ENCODE measurements at regions not wholly inside any gene's neighbourhood (a gene's known extent, or its start where the extent isn't known, plus 50 kb on each side); places are given as distances from the start of the nearest gene placed in this dataset.
"Not testable (repeated sequence)": the region's sequence is repeated elsewhere in the genome, so short reads cannot be mapped to it uniquely, and the experiment has no call there.

DNA sequence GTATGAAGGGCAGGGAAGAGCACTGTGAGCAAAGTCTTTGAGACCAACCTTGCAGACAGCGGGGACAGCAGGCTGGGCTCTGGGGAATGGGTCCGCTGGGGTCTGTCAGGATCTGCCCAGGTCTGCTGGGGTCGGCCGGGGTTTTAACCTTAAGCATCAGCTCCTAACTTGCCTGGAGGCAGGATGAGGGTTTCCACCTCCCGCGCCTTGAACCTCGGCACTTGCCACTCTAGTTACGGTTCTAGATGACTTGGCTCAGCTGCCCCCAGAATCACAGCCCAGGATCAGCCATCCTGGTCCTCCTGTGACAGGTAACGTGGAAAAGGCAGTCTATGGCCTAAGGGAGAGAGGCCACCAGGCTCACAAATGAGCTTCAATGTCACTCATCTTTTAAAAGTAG lies 50.4 kb upstream of the CACUL1 start:
- no peak for DNase-seq (ENCODE audit: low read depth)

DNA sequence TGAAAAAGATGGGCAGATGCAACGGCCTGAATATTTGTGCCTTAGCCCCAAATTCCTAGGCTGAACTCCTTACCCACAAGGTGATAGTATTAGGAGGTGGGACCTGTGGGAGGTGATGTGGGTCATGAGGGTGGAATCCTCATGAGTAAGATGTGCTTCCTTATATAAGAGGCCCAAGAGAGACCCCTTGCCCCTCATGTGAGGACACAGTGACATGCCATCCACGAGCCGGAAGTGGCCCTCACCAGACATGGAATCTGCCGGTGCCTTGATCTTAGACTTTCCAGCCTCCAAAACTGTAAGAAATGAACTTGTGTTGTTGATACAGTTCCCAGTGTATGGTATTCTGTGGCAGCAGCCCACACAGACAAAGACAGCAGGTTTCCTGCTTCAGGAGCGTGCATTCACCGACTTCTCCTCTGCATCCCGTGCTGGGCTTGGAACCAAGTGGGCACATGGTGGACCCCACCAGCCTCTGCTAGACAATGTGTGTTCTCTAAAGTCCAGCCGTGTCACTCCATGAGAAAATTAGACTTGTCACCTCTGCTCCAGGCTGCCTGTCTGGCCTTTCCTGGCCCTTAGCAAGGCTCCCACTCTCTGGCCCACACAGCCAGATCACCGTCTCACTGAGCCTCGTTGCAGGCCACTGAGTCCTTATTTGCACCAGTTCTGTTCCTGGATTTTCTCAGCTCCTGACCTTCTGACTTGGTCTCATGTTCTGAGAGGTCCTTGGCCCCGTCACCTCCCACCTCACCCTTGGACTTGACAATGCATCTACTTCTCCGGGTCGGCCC lies 52.9 kb upstream of the CACUL1 start:
- DNase-seq (ENCODE audit: low read depth): no peak

DNA sequence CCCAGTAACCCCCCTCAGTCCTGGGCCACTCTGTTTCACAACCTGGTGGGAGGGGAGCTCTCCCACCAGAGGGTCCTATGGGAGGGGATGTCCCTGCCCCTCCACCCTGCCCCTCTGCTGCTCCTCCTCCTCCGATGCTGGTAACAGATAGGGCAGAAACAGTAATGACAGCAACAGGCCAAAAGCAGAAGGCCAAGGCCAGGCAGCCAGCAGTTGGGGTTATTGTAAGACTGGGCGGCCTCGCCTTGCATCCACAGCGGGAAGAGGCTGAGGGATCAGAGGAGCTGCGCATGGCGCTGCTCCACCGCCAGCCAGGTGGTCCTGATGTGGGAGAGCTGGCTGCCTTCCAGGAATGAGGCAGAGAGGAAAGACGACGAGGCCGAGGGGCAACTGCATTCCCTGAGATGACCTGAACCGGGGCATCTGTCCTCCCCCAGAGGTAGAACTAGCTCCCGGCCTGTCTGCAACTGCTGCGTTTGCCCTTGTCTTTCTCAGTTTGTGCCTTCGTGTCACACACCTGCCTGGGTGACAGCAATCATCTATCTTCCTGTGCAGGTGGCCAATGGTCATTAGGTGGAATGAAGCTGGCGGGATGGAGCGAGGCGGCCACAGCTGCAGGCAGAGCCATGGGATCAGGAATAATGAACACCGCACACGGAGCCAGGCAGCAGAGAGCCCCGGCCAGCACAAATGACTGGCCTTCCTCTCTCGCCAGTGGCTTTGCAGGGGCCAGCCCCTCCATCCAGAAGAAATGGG lies 54.0 kb upstream of the CACUL1 start:
- DNase-seq (ENCODE audit: low read depth): no peak

DNA sequence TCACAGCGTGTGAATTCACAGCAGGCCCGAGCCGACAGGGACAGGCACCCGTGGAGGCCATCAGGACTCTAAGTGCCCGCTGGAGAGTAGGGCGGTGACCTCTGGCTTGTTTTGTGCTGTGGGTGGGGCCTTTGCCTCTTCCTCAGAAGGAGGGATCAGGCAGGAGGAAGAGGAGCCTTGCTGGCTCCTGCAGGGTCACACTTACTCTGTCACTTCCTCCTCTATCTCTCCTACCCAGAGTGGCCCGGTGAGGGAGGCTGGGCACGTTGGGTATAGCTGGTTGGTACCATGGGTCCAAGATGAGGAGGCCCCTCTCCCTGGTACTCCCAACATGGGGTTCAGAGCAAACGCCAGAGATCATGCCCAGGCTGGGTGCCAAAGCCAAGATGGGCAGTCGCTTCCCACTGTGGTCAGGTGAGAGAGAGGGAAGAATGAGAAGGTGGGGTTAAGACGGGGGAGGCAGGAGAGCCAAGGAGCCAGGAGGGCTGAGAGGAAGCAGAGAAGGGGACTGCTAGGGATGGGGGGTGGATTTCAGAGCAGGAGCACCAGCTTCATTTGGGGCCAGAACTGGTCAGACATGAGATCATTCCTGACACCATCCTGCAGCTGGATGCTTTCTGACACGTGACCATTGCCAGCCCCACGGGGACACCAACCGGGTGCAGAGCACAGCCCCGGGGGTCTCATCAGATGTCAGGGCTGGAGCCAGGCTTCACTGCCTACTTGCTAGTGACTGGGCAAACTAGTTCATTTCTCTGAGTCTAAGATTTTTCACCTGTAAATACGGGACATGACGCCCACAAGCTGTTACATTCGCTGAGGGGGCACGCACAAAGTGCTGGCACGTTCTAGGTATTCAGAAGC lies 54.8 kb upstream of the CACUL1 start:
- no peak for DNase-seq (ENCODE audit: low read depth)

DNA sequence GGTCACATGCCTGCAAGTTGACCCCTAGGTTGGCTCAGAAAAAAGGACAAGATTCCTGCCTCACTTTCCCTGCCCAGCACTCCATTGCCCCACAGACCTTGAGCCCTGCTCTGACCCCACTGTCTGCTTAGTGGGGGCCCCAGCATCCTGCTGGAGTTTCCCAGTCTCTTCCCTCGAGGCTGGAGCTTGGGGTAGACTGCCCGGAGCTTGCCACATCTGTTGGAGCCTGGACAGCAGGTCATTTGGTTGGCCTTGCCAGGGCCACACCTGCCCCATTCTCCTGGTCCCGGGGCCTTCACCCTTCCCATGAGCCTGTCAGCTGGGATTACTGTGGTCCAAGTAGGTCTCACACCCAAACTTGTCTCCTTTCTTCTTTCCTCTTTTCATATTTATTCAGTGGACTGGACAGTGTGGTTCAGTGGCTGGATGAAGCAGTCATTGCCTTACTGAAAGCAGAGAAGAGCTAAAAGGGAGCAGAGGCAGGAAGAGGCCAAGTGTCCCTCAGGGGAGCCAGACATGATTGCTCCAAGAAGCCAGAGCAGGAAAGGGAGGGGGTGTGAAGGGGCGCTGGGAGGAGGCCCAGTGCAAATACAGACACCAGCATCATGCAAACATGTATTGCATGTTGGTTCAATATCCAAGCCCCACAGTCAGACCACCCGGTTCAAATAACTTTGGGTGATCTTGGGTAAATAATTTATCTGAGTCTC lies 56.2 kb upstream of the CACUL1 start:
- DNase-seq (ENCODE audit: low read depth): no peak

DNA sequence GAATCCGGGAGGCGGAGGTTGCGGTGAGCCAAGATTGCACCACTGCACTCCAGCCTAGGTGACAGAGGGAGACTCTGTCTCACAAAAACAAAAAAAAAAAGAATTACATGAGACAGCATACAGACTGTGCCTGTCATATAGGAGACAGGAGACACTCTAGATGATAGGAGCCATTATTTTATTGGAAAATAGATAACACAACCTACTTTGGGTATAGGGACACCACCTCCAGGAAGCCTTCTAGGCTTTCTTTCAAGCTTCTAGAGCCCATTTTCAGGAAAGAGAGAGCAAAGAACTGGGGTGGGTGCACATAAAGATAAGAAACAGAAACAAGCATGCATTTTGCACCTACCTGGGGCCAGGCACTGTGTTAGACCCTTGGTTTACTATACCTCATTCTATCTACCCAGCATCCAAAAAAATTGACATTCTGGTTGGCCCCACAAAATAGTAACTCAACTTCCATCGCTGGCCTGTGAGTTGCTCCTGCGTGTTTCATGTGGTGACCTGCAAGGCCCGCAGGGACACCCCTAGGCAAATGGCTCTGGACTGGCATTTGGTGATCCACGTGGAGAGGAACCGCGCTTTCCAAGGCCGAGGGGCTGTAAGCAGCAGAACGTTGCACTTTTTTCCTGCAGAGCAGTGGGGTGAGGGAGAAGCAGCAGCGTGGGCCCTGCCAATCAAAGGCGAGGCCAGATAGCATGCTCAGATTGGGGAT lies 57.1 kb upstream of the CACUL1 start:
- no peak for DNase-seq (ENCODE audit: low read depth)

DNA sequence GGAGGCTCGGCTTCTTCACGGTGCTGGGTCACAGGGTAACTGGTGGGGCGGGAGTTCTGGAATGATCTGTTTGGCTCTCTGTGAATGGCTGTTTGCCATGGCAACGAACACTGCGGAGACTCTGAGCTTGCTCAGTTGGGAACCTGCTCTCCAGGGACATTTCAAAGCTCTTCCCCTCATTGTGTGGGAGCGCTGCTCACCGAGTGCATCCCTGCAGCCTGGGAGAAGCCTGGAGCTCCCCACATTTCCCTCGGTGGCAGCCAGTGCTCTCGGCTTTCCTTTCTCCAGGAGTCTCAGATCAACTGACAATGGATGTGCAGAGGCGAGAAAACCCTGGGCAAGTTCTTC lies 57.6 kb upstream of the CACUL1 start:
- no peak for DNase-seq (ENCODE audit: low read depth)

DNA sequence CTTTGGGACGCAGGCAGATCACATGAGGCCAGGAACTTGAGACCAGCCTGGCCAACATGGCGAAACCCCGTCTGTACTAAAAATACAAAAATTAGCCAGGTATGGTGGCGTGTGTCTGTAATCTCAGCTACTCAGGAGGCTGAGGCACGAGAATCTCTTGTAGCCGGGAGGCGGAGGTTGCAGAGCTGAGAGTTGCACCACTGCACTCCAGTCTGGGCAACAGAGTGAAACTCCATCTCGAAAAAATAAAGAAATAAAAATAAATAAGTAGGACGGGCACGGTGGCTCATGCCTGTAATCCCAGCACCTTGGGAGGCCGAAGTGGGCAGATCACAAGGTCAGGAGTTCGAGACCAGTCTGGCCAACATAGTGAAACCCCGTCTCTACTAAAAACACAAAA lies 58.2 kb upstream of the CACUL1 start:
- not testable (repeated sequence) for DNase-seq (ENCODE audit: low read depth)

DNA sequence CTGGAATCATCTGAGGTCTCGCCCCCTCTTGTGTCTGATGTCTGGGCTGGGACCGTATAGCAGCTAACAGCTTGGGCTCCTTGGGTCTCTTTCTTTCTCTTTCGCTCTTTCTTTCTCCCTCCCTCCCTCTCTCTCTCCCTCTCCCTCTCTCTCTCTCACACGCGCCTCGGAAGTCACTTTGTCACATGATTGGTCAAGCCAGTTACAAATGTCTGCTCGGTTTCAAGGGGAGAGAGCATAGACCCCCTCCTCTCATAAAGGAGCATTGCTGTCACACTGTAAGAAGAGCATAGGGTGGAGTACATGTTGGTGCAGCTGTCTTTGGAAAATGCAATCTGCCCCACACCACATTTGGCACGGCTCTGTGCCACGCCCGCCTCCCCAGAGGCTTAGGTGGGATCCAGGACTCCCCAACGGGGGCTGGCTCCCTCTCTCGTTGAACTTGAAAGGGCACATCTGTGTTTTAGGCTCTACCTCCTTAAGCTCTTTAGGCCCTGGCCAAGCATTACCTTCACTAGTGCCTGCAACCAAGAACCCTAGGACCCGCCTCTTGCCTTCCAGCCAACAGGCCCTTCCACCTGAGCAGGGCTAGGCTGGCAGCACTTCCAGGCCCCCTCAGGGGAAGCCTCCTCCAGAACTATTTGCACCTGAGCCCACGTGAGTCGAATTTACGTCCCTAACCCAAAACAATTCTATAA lies 61.9 kb upstream of the CACUL1 start:
- no peak for DNase-seq (ENCODE audit: low read depth)

DNA sequence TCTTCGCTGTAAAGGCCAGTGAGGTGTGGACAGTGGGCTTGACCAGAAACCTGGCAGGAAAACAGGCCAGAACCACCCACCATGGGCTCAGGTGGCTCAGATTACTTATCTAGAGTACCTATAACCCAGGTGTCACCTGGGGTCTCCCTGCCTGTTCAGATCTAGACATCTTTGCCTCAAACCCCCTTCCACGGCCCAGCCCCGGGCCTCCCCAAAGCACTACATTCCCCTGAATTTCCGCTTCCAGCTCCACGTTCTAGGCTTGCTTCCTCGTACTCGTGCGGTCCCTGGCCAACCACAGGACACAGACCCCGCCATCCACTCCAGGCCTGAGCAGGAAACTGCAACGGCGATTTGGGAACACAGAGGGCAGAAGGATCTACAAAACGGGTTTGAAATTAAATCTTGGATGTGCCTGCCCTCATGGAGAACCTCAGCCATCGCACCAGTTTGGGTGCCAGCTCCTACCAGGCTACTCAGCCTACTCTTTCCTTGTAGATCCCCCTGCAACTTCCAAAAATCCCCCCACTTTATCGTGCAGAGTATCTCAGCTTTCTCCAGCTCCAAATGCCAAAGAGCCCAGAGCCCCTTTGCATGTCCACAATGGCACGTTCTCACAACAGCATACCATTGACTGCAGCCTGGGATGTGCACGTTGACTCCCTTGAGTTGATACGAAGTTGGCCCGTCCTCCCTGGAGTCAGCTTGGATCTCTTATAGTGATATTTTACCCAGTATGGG lies 62.7 kb upstream of the CACUL1 start:
- no peak for DNase-seq (ENCODE audit: low read depth)

DNA sequence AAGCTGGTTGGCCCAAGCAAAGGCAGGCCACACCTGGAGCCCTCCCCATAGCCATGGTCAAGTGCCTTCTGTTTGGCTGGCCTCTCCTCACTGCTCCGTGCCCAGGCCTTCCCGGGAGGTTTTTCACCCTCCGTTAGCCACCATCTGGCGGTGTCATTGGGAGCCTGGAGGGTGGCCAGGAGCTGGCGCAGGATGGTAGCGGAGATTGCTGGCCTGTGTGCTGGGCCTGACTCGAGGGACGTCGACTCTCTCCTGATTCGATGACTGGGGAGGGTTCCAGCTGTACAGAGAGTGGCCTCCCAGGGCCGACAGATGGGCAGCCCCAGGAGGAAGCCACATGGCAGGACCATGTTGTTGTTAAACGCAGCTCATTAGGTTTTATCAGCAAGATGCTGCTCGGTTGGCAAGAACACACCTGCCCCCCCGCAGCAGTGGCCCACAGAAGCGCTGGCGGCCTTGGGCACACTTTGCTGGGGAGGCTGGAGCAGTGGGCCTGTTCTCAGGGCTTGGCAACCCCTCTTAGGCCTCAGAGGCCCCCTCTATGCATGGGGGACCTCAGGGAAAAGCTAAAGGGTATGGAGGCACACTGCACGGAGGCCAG lies 64.0 kb upstream of the CACUL1 start:
- no peak for DNase-seq (ENCODE audit: low read depth)

DNA sequence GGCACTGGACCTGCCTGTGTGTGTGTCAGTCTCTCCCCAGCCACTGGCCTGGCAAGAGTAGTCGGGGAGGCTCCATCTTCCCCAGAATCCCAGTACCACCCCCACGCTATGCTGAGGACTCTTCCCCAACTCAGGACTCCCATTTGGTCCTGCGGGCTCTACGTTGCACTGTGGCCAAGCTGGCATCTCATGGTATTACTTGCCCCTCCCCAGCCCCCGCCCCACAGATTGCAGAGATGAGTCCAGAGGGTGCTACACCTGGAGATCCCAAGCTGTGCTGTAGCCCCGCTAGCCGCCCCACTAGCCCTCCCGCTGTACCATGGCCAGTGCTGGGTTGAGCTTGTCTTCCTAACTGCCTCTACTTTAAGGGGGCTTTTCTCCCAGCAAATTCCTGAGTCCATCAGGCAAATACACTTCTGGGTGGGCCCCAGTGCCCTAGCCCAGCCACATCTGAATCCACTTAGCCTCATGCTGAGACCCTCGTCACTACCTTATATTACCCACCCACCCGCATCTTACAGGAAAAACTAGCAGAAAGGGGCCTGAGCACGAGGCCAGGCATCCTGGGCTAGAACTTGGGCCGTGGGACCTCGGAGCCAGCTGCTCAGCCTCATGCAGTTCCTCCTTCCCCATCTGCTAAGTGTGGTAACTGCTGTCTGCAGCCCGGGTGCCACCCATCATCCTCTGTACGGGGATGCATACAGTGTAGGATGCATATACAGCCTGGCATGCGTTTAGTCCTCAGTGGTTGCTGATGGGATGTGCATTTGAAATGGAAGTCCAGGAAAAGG lies 65.8 kb upstream of the CACUL1 start:
- DNase-seq (ENCODE audit: low read depth): no peak

DNA sequence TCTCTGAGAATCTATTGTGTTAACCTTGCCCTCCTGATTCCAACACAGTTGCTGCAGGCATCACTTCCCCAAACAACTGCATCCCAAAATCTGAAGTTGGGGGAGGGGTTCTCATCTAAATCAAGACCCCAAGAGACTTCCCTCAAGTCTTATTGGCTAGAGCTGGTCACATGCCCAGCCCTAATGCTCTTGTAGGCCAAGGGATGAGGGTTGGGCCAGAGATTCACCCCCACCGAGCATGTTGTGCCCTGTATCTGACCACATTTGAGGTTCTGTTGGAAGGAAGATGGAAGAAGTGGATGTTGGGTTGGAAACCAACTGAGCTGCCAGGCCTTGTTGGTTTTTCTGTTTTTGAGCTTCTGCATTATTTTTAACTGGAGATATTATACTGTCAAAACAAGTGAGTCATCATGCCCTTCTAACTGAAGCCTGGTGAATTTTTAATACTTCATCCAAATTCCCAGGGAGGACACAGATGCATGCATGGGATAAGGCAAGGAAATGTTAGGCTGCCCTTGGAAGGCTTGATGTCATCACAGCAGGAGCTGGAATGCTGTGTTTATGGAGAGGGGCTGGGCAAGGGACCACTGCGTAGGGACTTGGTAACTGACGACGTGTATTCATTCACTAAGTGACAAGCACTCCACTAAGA lies 68.6 kb upstream of the CACUL1 start:
- no peak for DNase-seq (ENCODE audit: low read depth)

DNA sequence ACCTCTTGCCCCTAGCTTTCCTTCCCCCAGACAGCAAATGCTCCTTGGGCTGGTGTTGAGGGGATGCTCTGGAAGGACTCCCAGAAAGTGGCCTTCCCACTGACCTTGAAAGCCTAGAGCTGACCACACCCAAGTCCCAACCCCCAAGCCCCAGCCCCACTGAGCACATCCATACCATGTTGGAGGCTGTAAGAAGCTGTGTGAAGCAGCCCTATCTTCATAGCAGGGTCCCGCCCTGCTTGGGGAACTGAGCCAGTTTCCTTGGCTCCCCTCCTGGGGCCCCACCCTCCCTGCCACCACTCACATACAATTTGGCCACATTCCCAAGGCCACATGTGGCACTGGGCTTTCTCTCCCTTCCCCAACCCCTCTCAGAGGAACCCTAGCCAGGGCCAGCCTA lies 72.3 kb upstream of the CACUL1 start:
- no peak for DNase-seq (ENCODE audit: low read depth)

DNA sequence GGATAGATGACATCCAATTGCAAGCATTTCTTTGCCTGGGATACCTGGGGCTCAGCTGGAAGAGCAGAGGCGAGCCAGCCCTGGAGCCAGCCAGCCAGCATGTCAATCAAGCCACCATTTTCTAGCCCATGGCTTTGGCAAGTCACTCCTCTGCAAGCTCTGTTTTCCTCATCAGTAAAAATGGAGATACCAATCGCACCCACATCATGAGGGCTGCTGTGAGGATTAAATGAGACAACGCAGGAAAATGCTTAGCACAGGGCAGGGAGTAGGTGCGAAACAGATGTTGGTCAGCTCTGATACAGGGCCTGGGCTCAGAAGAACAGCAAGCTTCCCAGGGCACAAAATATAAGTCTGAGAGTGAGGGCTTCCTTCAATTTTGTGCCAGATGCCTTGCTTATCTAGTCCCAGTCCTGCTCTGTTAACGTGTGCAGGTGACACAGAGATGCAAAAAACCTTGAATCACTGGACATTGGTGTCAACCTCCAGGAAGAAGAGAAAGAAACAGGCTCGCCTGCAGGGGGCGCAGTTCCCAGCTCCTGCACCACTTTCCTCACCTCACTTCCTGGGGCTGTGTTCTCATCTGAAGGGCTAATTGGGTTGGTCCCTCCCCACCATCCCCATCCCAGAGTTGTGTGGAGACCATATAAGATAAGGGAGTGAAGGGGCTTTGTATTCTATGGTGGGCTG lies 72.8 kb upstream of the CACUL1 start:
- no peak for DNase-seq (ENCODE audit: low read depth)

DNA sequence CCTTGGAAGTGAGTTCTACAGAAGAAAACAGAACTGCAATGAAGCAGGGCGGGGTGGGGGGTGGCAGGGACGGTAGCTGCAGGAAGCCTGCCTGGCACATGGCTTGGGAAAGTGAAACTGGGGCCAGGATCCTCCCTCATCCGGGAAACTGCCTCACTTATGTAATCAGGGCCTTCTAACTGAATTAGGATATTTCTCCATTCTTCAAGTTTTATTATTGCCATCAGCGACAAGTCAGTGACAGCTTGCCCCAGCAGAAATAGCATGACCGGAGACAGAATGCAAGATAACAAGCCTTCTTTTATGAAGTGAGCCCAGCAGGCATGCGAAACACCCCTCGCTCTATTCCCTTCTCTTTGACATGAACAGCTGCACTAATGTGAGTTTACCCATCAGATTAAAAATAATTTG lies 77.5 kb upstream of the CACUL1 start:
- DNase-seq (ENCODE audit: low read depth): no peak

DNA sequence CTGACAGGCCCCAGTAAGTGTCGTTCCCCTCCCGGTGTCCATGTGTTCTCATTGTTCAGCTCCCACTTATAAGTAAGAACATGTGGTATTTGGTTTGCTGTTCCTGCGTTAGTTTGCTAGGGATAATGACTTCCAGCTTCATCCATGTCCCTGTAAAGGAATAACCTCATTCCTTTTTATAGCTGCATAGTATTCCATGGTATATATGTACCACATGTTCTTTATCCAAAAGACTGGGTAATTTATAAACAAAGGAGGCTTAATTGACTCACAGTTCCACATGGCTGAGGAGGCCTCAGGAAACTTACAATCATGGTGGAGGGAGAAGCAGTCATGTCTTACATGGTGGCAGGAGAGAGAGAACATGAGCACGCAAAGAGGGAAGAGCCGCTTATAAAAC lies 79.6 kb upstream of the CACUL1 start:
- not testable (repeated sequence) for DNase-seq (ENCODE audit: low read depth)

Measured in stimulated activated CD8-positive, alpha-beta memory T cell treated with anti-CD3 and anti-CD28 coated beads, Interleukin-15, amount 100 ng/mL, for 24 hours (primary cell).